ENCODE measurements at regions not wholly inside any gene's neighbourhood (a gene's known extent, or its start where the extent isn't known, plus 50 kb on each side); places are given as distances from the start of the nearest gene placed in this dataset.

GRCh38 chr6:125357515-125358256 is 55.9 kb upstream of the HDDC2 start:
- TF ChIP-seq CTCF (conservative IDR thresholded peaks at IDR 0.05; ENCODE audit: low read depth, low read length): no peak
- no peak for TF ChIP-seq RAD21 (IDR thresholded peaks at IDR 0.05; ENCODE audit: low read length)
- TF ChIP-seq POLR2A (IDR thresholded peaks at IDR 0.05; ENCODE audit: low read depth, low read length): no peak
- TF ChIP-seq USF2 (IDR thresholded peaks at IDR 0.05; ENCODE audit: low read depth, low read length): no peak
- no peak for TF ChIP-seq MAFK (IDR thresholded peaks at IDR 0.05; ENCODE audit: low read depth, low read length)
- TF ChIP-seq FOS (IDR thresholded peaks at IDR 0.05; ENCODE audit: low read depth, low read length): no peak
- no peak for TF ChIP-seq RFX5 (IDR thresholded peaks at IDR 0.05; ENCODE audit: low read depth, low read length)
